ENCODE measurements at regions not wholly inside any gene's neighbourhood (a gene's known extent, or its start where the extent isn't known, plus 50 kb on each side); places are given as distances from the start of the nearest gene placed in this dataset.

DNA sequence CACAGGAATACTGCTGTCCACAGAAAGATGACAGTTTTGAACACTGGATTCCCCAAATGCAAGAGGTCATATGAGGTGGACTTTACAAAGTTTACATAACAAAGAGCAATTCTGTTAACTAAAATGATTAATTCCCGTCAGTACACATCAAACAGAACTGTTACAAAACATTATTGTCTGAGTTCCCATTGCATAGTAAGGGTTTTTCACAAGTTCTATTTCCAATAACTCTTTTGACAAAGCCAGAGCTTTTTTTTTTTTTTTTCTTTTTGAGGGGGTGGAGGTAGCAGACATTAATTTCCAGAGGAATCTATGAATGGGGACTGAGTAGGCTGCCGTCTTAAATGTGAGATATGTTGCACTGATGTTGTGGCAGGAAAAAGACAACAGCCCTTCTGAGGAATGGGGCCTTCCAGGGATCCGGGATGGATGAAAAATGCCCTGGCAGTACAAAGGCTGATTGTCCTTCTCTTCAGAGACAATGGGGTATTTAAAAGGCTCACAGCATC is 178.1 kb upstream of the KBTBD8 start:
- peak; percentile 3 for DNase-seq (ENCODE audit: low read depth)
- TF ChIP-seq, protein P1, sequence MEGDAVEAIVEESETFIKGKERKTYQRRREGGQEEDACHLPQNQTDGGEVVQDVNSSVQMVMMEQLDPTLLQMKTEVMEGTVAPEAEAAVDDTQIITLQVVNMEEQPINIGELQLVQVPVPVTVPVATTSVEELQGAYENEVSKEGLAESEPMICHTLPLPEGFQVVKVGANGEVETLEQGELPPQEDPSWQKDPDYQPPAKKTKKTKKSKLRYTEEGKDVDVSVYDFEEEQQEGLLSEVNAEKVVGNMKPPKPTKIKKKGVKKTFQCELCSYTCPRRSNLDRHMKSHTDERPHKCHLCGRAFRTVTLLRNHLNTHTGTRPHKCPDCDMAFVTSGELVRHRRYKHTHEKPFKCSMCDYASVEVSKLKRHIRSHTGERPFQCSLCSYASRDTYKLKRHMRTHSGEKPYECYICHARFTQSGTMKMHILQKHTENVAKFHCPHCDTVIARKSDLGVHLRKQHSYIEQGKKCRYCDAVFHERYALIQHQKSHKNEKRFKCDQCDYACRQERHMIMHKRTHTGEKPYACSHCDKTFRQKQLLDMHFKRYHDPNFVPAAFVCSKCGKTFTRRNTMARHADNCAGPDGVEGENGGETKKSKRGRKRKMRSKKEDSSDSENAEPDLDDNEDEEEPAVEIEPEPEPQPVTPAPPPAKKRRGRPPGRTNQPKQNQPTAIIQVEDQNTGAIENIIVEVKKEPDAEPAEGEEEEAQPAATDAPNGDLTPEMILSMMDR (conservative IDR thresholded peaks at IDR 0.05; ENCODE audit: low read length): no peak
- no peak overlapping the region for H3K4me3 ChIP-seq (ENCODE audit: low read length)

DNA sequence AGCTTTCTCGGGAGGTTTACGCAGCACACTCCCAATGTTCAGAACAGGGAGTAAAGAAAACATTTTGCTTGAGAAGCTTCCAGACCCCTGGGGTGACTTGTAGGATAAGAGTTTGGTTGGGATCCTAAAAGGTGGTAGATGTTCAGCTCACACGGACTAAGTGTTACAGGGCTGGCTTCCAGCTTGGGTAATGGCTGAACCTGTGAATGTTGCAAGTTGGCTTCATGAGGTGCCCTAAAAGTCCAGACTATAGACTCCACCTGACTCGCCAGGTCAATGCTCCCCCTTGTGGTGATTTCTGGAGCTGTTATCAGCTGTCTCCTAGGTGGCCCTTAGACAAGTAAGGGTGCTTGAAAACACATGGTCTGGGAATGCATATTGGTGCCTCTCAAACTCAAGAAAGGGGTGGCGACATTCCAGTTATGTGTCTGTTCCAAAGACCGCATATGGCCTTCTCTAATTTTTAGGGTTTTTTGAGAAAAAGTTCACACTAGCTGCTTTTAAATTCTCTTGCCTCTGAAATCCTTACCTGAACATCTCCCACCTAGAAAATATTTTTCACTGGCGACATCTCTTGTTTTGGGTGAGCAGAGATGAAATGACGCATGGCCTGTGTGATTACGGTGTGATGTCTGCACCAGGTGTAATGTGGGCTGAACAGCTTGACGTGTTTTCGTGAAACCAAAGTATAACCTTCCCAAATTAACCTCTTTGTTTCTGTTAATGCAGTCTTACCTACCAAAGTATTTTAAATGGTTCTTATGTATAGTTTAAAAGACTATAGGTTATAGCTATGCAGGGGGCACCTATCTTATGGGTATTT is 175.7 kb upstream of the KBTBD8 start:
- TF ChIP-seq, protein P1 (conservative IDR thresholded peaks at IDR 0.05; ENCODE audit: low read length): peak; percentile 92
- DNase-seq (ENCODE audit: low read depth): peak; percentile 49

DNA sequence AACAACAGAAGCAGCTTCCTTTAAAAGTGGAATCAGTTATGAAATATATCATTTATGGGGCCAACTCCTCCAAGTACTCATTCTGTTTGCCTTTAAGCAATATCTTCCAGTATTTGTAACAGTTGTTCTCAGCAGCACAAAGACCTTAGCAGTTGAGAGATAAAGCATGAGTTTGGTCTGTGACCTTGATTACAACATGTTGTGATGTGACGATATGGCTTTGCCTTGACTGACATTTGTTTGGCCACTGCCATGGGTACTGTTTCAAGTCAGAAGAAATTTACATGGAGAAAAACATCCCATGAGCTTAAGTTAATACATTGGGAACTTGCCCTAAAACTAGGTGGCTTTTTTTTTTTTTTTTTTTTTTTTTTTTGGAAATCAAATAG is 175.1 kb upstream of the KBTBD8 start:
- no peak overlapping the region for H3K4me3 ChIP-seq (ENCODE audit: low read length)
- TF ChIP-seq, protein P1 (conservative IDR thresholded peaks at IDR 0.05; ENCODE audit: low read length): no peak
- DNase-seq (ENCODE audit: low read depth): no peak

More for the DNA sequence above, 175.7 kb upstream of the KBTBD8 start:
- H3K4me3 ChIP-seq (ENCODE audit: low read length): no peak overlapping the region

DNA sequence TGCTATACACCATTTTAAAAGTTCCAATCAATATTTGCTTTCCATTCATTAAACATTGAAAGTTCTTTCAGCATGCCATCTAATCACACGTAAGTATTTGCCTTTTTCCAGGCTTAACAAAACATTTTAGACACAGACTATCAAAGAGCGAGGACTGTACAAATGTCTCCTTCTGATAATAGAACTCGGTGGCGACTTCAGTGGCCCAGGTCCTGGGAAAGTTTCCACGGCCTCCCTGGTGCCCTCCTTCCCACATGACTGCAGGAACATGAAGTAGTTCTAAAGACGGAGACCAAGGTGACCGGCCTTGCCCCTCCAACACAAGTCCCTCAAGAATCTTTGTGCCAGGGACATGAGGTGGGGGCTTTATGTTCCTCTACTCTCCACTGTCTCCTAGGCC is 174.6 kb upstream of the KBTBD8 start:
- TF ChIP-seq, protein P1 (conservative IDR thresholded peaks at IDR 0.05; ENCODE audit: low read length): no peak
- no peak overlapping the region for H3K4me3 ChIP-seq (ENCODE audit: low read length)
- DNase-seq (ENCODE audit: low read depth): no peak

DNA sequence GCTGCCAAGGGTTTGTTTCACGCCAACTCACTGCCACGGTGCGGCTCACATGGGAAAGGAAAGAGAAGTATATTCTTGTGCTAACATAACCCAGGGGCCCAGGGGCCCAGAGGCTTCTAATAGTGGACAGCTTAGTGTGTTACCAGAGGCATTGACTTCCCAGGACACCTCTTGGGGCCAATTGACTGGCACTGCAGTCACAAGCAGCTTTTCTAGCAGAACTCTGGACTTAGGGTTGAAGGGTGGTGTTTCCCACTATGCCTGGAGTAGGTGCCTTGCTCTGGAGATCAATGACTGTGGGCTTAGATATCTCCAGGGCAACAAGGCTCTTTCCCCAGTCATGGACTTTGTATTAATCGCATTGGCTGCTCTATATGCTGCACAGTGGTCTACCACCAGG is 172.7 kb upstream of the KBTBD8 start:
- no peak overlapping the region for H3K4me3 ChIP-seq (ENCODE audit: low read length)
- TF ChIP-seq, protein P1 (conservative IDR thresholded peaks at IDR 0.05; ENCODE audit: low read length): no peak

DNA sequence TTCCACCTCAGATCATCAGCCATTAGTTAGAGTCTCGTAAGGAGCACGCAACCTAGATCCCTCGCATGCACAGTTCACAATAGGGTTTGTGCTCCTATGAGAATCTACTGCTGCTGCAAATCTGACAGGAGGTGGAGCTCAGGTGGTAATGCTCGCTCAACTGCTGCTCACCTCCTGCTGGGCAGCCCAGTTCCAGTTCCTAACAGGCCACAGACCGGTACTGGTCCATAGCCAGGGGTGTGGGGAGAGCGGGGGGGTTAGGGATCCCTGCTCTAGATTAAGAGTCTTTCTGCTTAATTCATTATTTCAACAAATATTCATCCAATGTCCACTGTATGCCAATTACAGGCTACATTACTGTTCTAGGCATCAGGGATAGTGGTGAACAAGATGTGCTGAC is 170.4 kb upstream of the KBTBD8 start:
- TF ChIP-seq, protein P1 (conservative IDR thresholded peaks at IDR 0.05; ENCODE audit: low read length): no peak
- no peak overlapping the region for H3K4me3 ChIP-seq (ENCODE audit: low read length)
- no peak for DNase-seq (ENCODE audit: low read depth)

More for the DNA sequence above, 172.7 kb upstream of the KBTBD8 start:
- no peak for DNase-seq (ENCODE audit: low read depth)

DNA sequence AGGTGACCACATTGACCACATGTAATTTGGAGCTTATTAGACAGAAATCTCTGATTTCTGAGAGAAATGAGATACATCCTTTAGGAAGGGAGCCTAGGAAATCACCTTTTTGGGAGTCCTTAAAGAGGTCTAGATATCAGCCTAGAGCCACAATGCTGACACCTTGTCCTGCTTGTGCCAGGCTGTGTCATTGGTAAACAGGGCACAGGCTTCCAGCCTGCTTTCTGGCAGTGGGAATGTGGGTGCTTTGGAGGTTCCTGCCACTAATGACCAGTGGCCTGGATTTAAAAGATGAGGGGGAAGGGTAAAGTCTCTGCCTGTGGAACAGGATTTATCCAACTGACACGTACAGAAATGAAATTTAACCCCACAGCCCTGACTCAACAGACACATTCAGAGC is 169.8 kb upstream of the KBTBD8 start:
- TF ChIP-seq, protein P1 (conservative IDR thresholded peaks at IDR 0.05; ENCODE audit: low read length): no peak
- no peak for DNase-seq (ENCODE audit: low read depth)
- no peak overlapping the region for H3K4me3 ChIP-seq (ENCODE audit: low read length)
